Esophagus muscularis mucosa (tissue), 4 donors: ENCODE measurements at regions not wholly inside any gene's neighbourhood (a gene's known extent, or its start where the extent isn't known, plus 50 kb on each side); places are given as distances from the start of the nearest gene placed in this dataset.

ENCODE experiments used
- EP300 ChIP-seq: sonication (generic); formaldehyde crosslinking; IDR thresholded peaks from one replicate; pipeline ENCODE4 v1.6.1; 2017; ENCODE audit warnings: antibody characterized with exemption
- POLR2A ChIP-seq: fragments of 450-650 bp; IDR thresholded peaks from one replicate; pipeline ENCODE4 v1.6.1; 2017; ENCODE audit warnings: antibody characterized with exemption, moderate library complexity, mild to moderate bottlenecking, low read depth
- POLR2AphosphoS5 ChIP-seq, 2 donors: sonication (generic); formaldehyde crosslinking; IDR thresholded peaks; one replicate each; pipeline ENCODE4 v1.6.1; 2017; ENCODE audit warnings: antibody characterized with exemption in 2 of 2
- TF ChIP-seq, protein P1 (sequence below), 3 experiments: fragments of 200-600 bp in 2 of 3; fragments of 450-650 bp in 1 of 3; sonication (generic) in 2 of 3; IDR thresholded peaks; one replicate each; pipeline ENCODE4 v1.5.1; 2017 to 2019; ENCODE audit warnings: antibody characterized with exemption in 3 of 3, mild to moderate bottlenecking in 2 of 3, moderate library complexity in 1 of 3

DNA sequence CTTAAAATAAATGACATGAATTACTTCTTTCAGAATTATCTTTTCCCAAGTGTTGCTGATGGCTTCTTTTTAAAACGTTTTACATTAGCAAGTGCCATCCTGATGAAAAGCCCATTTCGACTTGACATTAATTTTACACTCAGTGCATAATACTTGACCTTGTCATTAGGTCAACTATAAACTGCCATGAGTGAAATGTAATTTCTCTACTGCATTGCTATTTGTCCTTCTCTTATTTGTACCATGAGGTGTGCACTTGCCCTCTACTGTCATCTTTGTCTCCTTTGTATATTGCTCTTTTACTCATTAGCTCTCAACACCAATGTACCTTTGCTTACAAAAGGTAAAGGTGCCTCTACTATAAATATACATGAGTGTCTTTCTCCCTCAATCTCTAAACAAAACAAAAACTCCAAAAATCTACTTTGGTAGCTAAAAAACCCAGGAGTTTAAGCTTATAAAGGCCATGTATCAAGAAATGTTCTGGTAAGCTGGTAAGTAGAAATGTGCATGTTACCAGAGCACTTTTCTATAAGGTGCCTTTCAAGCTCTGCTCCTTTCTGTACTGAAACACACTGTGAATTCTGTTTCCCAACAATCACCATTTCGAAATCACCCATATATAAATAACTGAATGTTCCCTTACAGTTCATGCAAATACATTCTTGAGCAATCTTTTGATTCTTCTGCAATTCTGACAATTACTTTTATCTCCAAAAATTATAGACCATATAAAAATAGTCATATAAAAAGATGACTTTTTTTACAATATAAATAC is 351.4 kb downstream of the SLITRK5 start:
- no peak for TF ChIP-seq POLR2A
- TF ChIP-seq, protein P1, sequence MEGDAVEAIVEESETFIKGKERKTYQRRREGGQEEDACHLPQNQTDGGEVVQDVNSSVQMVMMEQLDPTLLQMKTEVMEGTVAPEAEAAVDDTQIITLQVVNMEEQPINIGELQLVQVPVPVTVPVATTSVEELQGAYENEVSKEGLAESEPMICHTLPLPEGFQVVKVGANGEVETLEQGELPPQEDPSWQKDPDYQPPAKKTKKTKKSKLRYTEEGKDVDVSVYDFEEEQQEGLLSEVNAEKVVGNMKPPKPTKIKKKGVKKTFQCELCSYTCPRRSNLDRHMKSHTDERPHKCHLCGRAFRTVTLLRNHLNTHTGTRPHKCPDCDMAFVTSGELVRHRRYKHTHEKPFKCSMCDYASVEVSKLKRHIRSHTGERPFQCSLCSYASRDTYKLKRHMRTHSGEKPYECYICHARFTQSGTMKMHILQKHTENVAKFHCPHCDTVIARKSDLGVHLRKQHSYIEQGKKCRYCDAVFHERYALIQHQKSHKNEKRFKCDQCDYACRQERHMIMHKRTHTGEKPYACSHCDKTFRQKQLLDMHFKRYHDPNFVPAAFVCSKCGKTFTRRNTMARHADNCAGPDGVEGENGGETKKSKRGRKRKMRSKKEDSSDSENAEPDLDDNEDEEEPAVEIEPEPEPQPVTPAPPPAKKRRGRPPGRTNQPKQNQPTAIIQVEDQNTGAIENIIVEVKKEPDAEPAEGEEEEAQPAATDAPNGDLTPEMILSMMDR (IDR thresholded peaks at IDR 0.05), result no peak
- no peak for TF ChIP-seq POLR2AphosphoS5 (IDR thresholded peaks at IDR 0.05)
- no peak for TF ChIP-seq EP300
